ENCODE measurements at regions not wholly inside any gene's neighbourhood (a gene's known extent, or its start where the extent isn't known, plus 50 kb on each side); places are given as distances from the start of the nearest gene placed in this dataset.

GRCh38 chr13:87941226-87941625 is 270.1 kb downstream of the SLITRK5 start:
- TF ChIP-seq POLR2A (IDR thresholded peaks at IDR 0.05; ENCODE audit: low read depth, low read length) (no peak), CTCF (conservative IDR thresholded peaks at IDR 0.05; ENCODE audit: low read depth, low read length) (no peak), MAFK (IDR thresholded peaks at IDR 0.05; ENCODE audit: low read depth, low read length) (no peak), BHLHE40 (IDR thresholded peaks at IDR 0.05; ENCODE audit: low read depth, low read length) (no peak), RCOR1 (IDR thresholded peaks at IDR 0.05; ENCODE audit: insufficient replicate concordance, low read length) (no peak), NFE2L2 (IDR thresholded peaks at IDR 0.05; ENCODE audit: low read depth, low read length) (no peak), RFX5 (IDR thresholded peaks at IDR 0.05; ENCODE audit: low read depth, low read length) (no peak), CEBPB (IDR thresholded peaks at IDR 0.05; ENCODE audit: low read depth, low read length) (no peak), MXI1 (IDR thresholded peaks at IDR 0.05; ENCODE audit: borderline replicate concordance, low read depth, low read length) (no peak), RAD21 (IDR thresholded peaks at IDR 0.05; ENCODE audit: low read length) (no peak), CHD1 (IDR thresholded peaks at IDR 0.05; ENCODE audit: low read depth, low read length) (no peak), SMC3 (IDR thresholded peaks at IDR 0.05; ENCODE audit: low read depth, low read length) (no peak), MAZ (IDR thresholded peaks at IDR 0.05; ENCODE audit: borderline replicate concordance, low read depth, low read length) (no peak)
- TF ChIP-seq, protein P1, sequence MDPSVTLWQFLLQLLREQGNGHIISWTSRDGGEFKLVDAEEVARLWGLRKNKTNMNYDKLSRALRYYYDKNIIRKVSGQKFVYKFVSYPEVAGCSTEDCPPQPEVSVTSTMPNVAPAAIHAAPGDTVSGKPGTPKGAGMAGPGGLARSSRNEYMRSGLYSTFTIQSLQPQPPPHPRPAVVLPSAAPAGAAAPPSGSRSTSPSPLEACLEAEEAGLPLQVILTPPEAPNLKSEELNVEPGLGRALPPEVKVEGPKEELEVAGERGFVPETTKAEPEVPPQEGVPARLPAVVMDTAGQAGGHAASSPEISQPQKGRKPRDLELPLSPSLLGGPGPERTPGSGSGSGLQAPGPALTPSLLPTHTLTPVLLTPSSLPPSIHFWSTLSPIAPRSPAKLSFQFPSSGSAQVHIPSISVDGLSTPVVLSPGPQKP (IDR thresholded peaks at IDR 0.05; ENCODE audit: borderline replicate concordance, low read depth, low read length), result no peak

All from IMR-90 (cell line).